Activated naive CD4-positive, alpha-beta T cell treated with anti-CD3 and anti-CD28 coated beads, Interleukin-2, amount 50 U/mL, for 24 hours (primary cell): ENCODE measurements at regions not wholly inside any gene's neighbourhood (a gene's known extent, or its start where the extent isn't known, plus 50 kb on each side); places are given as distances from the start of the nearest gene placed in this dataset.
"Not testable (repeated sequence)": the region's sequence is repeated elsewhere in the genome, so short reads cannot be mapped to it uniquely, and the experiment has no call there.

Experiments used
- H3K27ac Mint-ChIP-seq: one replicate; pipeline ENCODE4 v1.8.0; 2021; ENCODE audit warnings: mild to moderate bottlenecking, mixed read lengths
- H3K27me3 Mint-ChIP-seq: one replicate; pipeline ENCODE4 v1.8.0; 2021; ENCODE audit warnings: mixed read lengths
- H3K36me3 Mint-ChIP-seq: one replicate; pipeline ENCODE4 v1.8.0; 2021; ENCODE audit warnings: mixed read lengths
- H3K4me1 Mint-ChIP-seq: one replicate; pipeline ENCODE4 v1.8.0; 2021; ENCODE audit warnings: mixed read lengths
- H3K4me3 Mint-ChIP-seq: one replicate; pipeline ENCODE4 v1.8.0; 2021; ENCODE audit warnings: mild to moderate bottlenecking, mixed read lengths
- H3K9me3 Mint-ChIP-seq: one replicate; pipeline ENCODE4 v1.8.0; 2021; ENCODE audit warnings: mixed read lengths

DNA sequence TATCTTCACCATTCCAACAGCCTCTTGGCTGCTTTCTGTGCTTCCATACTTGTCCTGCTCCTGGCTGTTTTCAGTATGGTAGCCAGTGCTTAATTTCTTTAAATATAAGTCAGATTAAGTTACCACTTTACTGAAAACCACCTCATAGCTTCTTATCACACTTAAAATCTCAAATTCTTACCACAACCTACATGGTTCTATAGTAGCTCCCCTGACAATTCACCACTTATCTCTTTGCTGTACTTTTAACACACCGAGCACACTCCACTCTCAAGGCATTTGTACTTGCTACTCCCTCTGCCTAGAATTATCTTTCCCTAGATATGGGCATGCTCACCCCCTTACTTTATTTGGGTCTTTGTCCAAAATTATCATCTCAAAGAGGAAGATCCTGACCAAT lies 369.0 kb downstream of the TENT5A start:
- Mint-ChIP-seq H3K9me3 (peaks cover 14% of the 10 kb centered on the region), H3K27me3 (no peaks in the 10 kb centered on the region), H3K36me3 (no peaks in the 10 kb centered on the region), H3K4me3 (no peak overlapping the region), H3K27ac (no peak overlapping the region), H3K4me1 (no peaks in the 10 kb centered on the region)

DNA sequence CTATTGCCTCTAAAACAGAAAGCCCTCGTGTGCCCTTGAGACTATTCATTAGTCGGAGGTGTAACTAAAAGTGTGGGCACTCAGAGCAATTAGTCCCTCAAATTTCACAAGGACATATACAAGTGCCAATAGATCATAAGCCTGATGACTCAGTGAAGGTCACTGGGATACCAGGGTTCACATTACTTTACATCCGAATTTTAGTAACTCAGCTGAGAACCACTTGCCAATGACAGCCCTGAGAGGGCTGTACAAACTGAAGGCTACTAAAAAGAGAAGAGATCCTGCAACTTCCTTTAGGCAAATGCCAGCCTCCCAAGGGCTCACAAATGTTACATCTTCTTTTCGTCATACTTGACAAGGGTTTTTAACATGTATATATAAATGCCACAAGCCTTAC lies 369.6 kb downstream of the TENT5A start:
- H3K27me3 Mint-ChIP-seq: no peaks in the 10 kb centered on the region
- no peaks in the 10 kb centered on the region for H3K4me1 Mint-ChIP-seq
- no peak overlapping the region for H3K27ac Mint-ChIP-seq
- no peaks in the 10 kb centered on the region for H3K36me3 Mint-ChIP-seq
- H3K9me3 Mint-ChIP-seq: peaks cover 14% of the 10 kb centered on the region
- no peak overlapping the region for H3K4me3 Mint-ChIP-seq

DNA sequence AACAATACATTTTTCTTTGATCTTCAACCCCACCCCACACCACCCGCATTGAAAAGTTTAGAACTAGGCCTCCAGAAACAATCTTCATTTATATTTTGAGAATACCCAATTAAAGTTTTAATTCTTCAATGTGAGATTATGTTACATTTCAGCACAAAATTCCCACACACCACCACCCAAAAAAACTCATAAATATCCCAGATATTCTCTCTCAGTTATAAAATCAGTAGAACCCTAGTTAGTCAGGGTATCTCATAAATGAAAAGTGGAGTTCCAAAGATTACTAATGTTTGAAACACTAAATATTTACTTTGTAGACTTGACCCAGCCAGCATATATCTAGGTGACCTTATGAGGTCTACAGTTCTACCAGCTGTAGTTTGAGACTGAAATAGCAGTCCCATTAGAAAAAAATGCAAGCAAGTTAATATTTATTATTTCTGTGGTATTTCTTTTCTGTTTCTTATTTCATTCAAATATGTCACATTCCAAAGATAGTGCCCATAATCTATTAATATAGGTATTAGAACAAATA lies 371.0 kb downstream of the TENT5A start:
- no peaks in the 10 kb centered on the region for H3K4me1 Mint-ChIP-seq
- no peaks in the 10 kb centered on the region for H3K36me3 Mint-ChIP-seq
- H3K4me3 Mint-ChIP-seq: no peak overlapping the region
- H3K9me3 Mint-ChIP-seq: peaks cover 14% of the 10 kb centered on the region
- no peaks in the 10 kb centered on the region for H3K27me3 Mint-ChIP-seq
- H3K27ac Mint-ChIP-seq: no peak overlapping the region

DNA sequence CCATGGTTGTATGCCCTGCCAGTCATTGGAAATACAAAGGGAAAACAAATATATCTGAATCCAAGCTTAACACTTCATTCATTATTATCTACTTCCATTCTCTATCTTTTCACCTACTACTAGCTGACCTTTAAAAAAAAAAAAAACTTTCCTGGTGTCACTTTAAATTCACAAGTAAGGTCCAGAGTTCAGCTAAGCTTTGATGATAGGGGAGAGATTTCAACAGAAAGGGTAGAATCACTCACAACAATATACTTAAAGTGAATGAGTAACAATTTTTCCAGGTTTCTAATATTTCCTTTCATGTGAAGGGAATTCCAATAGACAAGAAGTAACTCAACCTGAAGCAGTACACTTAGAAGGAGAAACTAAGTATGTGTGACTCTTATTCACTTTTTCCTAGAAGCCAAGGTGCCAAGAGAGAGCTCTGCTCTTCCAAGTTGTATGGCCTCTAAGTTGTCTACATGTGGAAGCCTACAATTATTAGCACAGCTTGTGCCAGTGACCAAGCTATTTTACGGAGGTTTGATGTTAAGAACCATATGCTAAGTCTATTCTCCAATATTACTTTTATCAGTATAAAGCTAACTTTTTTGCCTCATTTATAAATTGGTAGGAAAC lies 371.7 kb downstream of the TENT5A start:
- Mint-ChIP-seq H3K36me3 (no peaks in the 10 kb centered on the region), H3K4me3 (no peak overlapping the region), H3K27me3 (no peaks in the 10 kb centered on the region), H3K27ac (no peak overlapping the region), H3K4me1 (no peaks in the 10 kb centered on the region), H3K9me3 (peaks cover 11% of the 10 kb centered on the region)

DNA sequence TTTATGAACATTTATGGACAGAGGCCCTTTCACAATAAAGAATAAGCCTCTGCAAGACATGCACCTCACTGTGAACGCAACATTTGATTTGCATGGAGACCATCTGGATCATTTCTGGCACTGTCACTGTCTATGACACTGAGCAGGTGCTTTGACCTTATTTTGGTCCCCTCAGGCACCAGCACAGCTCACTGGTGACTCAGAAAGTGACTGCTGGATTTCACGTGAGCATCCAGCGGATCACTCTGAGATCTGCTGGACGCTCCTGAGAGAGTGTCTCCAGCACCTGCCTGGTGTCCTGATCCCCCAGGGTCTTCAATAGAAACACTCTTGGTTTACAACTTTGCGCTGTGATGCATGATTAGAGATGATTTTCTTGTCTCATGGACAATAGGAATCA lies 375.7 kb downstream of the TENT5A start:
- Mint-ChIP-seq H3K36me3 (no peaks in the 10 kb centered on the region), H3K9me3 (peaks cover 8% of the 10 kb centered on the region), H3K27me3 (no peaks in the 10 kb centered on the region), H3K4me1 (no peaks in the 10 kb centered on the region), H3K4me3 (no peak overlapping the region), H3K27ac (no peak overlapping the region)

DNA sequence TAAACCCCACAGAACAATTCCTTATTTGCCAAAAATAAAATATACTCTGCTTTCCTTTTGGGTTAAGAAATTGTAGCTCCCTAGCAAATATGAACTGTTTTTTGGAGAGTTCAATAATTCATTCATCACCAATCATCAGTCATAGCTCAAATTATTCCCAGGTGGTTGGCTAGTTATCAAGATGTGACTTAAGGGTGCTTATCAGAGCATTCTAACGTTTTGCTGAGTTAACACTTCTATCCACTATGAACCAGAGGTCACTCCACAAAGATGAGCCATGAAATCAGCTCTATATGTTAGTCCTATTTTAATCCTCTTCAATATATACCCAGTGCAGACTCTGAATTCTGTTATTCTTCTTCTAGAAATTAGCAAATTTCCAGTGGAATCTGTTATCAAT lies 379.1 kb downstream of the TENT5A start:
- H3K27ac Mint-ChIP-seq: no peak overlapping the region
- no peaks in the 10 kb centered on the region for H3K27me3 Mint-ChIP-seq
- H3K4me3 Mint-ChIP-seq: no peak overlapping the region
- H3K9me3 Mint-ChIP-seq: no peaks in the 10 kb centered on the region
- no peaks in the 10 kb centered on the region for H3K36me3 Mint-ChIP-seq
- H3K4me1 Mint-ChIP-seq: no peaks in the 10 kb centered on the region

DNA sequence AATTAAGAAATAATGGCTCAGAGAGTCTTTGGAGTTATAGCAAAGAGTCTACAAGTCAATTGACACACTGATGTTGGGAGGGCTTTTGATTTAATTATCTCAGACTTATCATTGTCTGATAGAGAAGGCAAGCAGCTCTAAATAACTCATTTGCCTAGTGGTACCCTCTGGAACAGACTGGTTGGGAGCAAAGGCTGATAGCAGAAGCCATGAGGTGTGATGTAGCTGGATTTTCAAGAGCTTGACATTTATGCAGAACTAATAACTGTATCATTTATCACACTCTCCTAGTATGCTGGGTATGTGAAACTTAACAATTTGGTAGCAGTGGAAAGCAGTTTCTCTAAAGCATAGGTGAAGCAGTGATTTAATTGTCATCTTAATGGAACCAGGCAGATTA lies 380.6 kb downstream of the TENT5A start:
- Mint-ChIP-seq H3K36me3 (no peaks in the 10 kb centered on the region), H3K9me3 (no peaks in the 10 kb centered on the region), H3K4me3 (no peak overlapping the region), H3K27ac (no peak overlapping the region), H3K27me3 (no peaks in the 10 kb centered on the region), H3K4me1 (no peaks in the 10 kb centered on the region)

DNA sequence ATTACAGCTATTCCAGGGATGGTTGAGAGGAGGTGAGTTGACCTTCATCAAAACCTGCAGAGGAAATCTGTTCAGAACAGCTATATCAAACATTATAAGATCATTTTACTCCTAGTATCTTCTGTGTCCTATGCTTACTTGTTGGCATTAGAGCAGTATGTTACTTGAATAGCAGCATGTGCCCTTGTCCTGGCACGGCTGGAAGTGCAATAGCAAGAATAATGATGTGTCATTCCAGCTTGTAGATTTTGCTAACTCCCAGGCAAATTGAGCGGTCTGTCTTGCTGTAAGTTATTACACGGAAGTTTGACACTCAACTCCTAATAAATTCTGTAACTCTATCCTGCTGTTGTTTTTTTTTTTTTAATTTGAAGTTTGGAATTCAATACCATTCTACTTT lies 385.5 kb downstream of the TENT5A start:
- H3K4me1 Mint-ChIP-seq: no peaks in the 10 kb centered on the region
- no peaks in the 10 kb centered on the region for H3K36me3 Mint-ChIP-seq

DNA sequence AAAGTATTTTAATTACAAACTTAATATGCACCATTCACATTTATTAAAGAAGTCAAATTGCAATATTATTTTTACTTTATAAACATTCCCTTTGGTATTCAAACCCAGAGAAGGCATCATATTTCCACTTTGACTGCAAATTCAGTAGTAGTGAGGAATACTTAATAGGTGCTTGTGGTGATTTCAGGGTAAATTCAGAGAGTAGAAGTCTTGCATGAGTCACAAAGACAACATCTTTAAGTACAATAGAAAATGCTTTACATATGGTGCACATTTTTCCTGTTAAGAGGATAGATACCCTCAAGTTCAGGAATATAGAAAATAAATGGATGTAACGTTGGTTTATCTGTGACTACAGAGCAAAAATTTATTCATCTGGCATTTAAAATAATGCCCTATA lies 390.2 kb downstream of the TENT5A start:
- Mint-ChIP-seq H3K9me3 (peaks cover 6% of the 10 kb centered on the region), H3K4me3 (no peak overlapping the region), H3K27ac (no peak overlapping the region), H3K36me3 (no peaks in the 10 kb centered on the region), H3K27me3 (no peaks in the 10 kb centered on the region), H3K4me1 (no peaks in the 10 kb centered on the region)

More for the DNA sequence above, 385.5 kb downstream of the TENT5A start:
- Mint-ChIP-seq H3K27me3 (no peaks in the 10 kb centered on the region), H3K4me3 (no peak overlapping the region), H3K27ac (no peak overlapping the region), H3K9me3 (no peaks in the 10 kb centered on the region)

DNA sequence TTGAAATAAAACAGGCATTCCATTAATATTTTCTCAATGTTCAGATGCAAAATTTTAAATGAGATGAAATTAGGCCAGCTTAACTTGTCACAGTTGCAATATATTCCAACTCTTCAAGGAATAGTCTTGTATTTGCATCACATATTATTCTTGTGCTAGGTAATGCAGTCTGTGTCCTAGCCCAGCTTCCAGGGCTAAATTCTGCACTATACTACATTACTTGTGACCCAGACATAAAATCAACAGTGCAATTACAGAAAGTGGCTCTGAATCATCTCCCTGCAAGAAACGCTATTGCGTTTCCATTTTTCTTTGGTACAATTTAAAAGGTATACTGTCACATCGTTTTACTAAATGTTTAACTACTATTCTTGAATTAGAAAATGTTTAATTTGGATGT lies 399.2 kb downstream of the TENT5A start:
- H3K9me3 Mint-ChIP-seq: peaks cover 3% of the 10 kb centered on the region
- H3K27me3 Mint-ChIP-seq: no peaks in the 10 kb centered on the region
- no peaks in the 10 kb centered on the region for H3K36me3 Mint-ChIP-seq
- H3K27ac Mint-ChIP-seq: no peak overlapping the region
- H3K4me1 Mint-ChIP-seq: no peaks in the 10 kb centered on the region
- H3K4me3 Mint-ChIP-seq: no peak overlapping the region

DNA sequence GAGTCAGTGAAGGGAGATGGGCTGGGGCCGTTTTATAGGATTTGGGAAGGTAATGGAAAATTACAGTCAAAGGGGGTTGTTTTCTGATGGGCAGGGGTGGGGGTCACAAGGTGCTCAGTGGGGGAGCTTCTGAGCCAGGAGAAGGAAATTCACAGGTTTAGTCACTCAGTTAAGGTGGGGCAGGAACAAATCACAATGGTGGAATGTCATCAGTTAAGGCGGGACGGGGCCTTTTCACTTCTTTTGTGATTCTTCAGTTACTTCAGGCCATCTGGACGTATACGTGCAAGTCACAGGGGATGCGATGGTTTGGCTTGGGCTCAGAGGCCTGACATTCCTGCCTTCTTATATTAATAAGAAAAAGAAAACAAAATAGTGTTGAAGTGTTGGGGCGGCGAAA lies 408.5 kb downstream of the TENT5A start:
- H3K9me3 Mint-ChIP-seq, H3K4me1 Mint-ChIP-seq, H3K36me3 Mint-ChIP-seq, H3K27ac Mint-ChIP-seq, H3K4me3 Mint-ChIP-seq, H3K27me3 Mint-ChIP-seq: not testable (repeated sequence)

DNA sequence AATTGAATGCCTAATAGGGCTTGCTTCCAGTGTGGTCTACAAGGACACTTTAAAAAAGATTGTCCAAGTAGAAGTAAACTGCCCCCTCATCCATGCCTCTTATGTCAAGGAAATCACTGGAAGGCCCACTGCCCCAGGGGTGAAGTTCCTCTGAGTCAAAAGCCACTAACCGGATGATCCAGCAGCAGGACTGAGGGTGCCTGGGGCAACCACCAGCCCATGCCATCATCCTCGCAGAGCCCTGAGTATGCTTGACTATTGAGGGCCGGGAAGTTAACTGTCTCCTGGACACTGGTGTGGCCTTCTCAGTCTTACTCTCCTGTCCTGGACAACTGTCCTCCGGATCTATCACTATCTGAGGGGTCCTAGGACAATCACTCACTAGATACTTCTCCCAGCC lies 411.5 kb downstream of the TENT5A start:
- H3K27ac Mint-ChIP-seq: no peak overlapping the region
- no peaks in the 10 kb centered on the region for H3K36me3 Mint-ChIP-seq
- H3K4me1 Mint-ChIP-seq: no peaks in the 10 kb centered on the region
- H3K9me3 Mint-ChIP-seq: no peaks in the 10 kb centered on the region
- no peak overlapping the region for H3K4me3 Mint-ChIP-seq
- no peaks in the 10 kb centered on the region for H3K27me3 Mint-ChIP-seq

DNA sequence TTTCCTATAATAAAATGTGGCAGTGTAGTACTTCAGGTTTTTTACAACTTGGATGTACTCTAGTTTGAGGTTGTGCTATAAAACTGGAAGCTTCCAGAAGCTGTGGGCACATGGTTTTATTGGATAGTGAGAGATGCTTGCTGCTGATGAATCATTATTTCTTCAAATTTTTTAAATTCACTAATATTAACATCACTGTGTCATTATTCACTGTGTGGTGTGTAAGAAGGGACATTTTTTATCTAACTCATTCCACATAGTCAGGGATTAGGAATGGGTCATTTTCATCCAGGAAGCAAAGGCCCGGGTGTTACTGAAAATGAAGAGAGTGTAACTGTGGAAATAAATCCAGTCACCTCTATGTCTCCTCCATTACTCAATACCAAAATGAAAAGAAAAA lies 421.0 kb downstream of the TENT5A start:
- H3K27me3 Mint-ChIP-seq: no peaks in the 10 kb centered on the region
- H3K4me3 Mint-ChIP-seq: no peak overlapping the region
- H3K9me3 Mint-ChIP-seq: no peaks in the 10 kb centered on the region
- H3K4me1 Mint-ChIP-seq: no peaks in the 10 kb centered on the region
- H3K27ac Mint-ChIP-seq: no peak overlapping the region
- no peaks in the 10 kb centered on the region for H3K36me3 Mint-ChIP-seq

DNA sequence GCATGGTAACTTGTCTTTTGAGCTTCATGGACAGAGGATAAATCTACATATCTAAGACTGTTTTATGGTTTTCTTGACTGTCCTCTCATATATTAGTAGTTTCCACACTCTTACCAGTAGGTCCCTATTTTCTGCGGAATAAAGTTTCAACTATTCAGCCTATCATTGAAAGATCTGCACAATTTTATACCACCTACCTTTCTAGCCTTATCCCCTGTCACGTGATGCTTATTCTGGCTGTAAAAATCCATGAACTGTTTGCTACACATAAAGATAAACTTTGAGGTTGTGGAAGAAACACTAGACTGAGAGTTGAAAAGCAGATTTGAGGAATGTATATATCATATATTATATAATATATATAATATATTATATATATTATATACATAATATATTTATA lies 423.8 kb downstream of the TENT5A start:
- H3K4me1 Mint-ChIP-seq: no peaks in the 10 kb centered on the region
- H3K27me3 Mint-ChIP-seq: no peaks in the 10 kb centered on the region
- H3K4me3 Mint-ChIP-seq: no peak overlapping the region
- no peak overlapping the region for H3K27ac Mint-ChIP-seq
- H3K36me3 Mint-ChIP-seq: no peaks in the 10 kb centered on the region
- no peaks in the 10 kb centered on the region for H3K9me3 Mint-ChIP-seq

DNA sequence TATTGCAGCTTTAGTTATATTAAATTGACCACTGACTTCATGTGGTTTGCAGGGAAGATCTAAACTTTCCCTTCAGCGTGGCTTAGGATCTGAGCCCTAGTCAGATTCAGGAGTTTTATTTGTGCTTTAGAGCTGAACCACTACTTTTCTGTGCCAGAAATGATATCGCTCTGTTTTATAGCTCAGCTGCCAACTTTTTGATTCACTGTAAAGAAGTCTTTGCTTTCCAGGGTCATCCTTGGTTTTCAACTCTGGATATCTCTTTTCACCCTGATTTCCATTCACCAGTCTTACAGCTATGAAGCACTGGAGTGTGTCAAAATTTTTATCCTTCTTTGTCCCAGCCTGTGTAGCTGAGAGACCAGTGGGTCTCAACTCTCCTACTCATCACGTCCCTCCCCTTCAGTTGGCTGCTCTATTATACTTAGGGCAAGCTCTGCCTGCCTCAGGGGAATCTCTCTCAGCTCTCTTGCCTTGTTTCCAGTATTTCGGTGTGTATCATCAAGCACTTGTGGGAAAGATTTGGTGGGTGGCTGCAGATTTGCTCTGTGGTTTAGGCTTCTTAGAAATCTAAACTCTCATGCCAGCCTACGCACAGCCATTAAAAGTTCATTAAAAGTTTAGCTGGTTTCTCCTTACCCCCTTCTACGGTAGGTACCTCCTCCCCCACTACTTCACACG lies 425.5 kb downstream of the TENT5A start:
- H3K4me3 Mint-ChIP-seq: no peak overlapping the region
- no peak overlapping the region for H3K27ac Mint-ChIP-seq
- H3K9me3 Mint-ChIP-seq: no peaks in the 10 kb centered on the region
- H3K27me3 Mint-ChIP-seq: no peaks in the 10 kb centered on the region
- H3K36me3 Mint-ChIP-seq: no peaks in the 10 kb centered on the region
- no peaks in the 10 kb centered on the region for H3K4me1 Mint-ChIP-seq

DNA sequence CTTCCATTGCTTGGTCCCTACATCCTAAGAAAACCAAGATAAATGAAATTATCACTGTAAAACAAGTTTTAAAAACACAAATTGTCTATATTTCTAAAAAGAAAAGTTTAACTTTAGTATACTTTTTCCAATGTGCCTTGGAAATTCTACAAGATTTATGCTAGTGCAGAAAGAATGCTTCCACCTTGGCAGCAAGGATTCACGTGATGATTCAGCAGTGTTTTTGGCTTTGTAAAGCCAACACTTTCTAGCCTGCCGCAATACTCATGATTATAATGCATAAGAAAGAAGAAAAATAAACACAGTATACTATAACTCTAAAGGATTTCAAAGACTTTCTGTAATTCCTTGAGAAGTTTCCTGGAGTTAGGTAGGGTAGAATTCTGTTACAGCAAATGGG lies 442.7 kb downstream of the TENT5A start:
- Mint-ChIP-seq H3K36me3 (no peaks in the 10 kb centered on the region), H3K27me3 (no peaks in the 10 kb centered on the region), H3K27ac (no peak overlapping the region), H3K4me3 (no peak overlapping the region), H3K9me3 (peaks cover 7% of the 10 kb centered on the region), H3K4me1 (no peaks in the 10 kb centered on the region)
